HG03354 (cell line): ENCODE measurements at regions not wholly inside any gene's neighbourhood (a gene's known extent, or its start where the extent isn't known, plus 50 kb on each side); places are given as distances from the start of the nearest gene placed in this dataset.

ENCODE experiments used
- ATAC-seq: cut with Tn5 transposase; IDR thresholded peaks from one replicate; pipeline ENCODE4 v1.9.1; 2021; ENCODE audit warnings: mild to moderate bottlenecking; ENCODE audit not compliant: unreplicated experiment, poor library complexity, severe bottlenecking

DNA sequence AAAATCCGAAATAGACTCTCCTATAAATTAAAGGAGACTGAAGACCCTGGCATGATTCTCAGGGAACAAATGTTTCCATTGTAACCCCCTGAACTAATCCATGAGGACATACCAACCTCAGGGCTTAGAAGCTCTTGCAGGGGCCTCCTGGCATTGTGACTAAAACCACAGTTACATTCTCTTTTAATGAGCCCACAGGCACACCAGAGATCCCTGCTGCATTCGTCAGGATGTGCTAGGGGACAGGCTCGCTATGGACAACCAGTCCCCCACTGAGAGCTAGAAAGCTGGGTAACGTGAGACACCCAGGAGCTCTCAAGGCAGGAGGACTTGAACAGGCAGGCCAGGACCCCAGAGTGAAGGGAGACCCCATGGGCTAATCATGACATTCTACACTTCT lies 140.6 kb upstream of the TNRC6C start:
- ATAC-seq = no peak

DNA sequence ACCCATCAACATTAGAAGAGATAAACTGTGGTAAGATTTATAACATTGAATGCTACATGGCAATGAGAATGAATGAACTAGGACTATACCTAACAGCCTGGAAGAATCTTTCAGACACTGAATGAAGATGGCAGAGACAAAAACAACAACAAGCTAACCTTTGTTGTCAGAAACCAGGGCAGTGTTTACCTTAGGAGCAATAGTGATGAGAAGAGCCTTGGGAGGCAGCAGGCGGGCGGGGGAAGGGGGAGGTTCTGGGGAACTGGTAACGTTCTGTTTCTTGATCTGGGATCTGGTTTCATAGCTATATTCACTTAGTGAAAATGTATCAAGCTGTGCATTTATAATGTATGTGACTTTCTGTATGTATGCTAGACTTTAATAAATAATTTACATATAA lies 139.0 kb upstream of the TNRC6C start:
- ATAC-seq = no peak

DNA sequence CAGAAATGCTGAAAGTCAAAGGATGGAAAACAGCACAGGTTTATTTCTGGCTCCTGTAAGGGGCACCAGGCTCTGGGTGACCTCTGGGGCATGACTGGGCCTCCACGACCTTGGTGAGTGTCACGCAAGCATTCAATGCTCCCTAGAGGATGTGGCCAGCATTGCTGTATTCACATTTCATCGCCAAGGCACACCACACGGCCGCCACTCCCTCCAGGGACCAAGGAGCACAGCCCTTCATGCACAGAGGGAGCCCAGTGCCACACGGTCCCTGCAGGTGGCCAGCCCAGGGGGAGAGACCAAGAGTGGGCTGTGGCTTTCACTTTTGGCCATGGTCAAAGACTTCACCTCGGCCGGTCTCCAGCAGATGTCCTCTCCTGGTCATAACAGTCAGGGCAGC lies 137.4 kb upstream of the TNRC6C start:
- no peak for ATAC-seq

DNA sequence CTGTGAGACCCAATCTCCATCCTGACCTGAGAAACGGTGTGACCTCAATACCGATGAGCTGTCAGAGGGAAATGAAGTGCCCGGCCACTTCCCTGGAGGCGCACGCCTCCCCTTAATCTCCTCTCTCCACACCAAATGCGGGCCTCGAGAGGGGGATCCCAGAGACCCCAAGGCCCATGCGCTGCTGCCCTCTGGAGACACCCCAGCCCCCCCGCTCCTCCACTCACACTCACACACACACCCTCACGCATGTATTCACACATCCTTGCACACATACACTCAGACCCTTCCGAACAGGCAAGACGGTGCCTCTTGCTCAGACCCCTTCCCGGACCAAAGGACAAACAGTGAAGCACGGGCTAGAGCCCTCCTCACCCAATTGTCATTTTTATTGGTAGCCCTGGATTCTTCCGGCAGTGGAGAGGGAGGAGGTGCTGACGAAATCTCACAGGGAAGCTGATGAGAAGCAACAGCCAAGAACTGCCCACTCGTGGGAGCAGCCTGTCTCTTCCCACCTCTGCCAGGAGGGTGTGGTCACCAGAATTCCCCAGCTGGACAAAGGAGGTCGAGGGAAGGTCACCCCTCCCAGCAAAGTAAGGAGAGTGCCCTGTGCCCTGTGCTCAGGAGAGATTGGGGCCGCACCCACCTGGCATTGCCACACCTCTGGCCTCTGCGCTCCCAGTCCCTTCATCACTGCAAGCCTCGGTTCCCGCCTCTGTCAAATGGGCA lies 136.0 kb upstream of the TNRC6C start:
- ATAC-seq = no peak

DNA sequence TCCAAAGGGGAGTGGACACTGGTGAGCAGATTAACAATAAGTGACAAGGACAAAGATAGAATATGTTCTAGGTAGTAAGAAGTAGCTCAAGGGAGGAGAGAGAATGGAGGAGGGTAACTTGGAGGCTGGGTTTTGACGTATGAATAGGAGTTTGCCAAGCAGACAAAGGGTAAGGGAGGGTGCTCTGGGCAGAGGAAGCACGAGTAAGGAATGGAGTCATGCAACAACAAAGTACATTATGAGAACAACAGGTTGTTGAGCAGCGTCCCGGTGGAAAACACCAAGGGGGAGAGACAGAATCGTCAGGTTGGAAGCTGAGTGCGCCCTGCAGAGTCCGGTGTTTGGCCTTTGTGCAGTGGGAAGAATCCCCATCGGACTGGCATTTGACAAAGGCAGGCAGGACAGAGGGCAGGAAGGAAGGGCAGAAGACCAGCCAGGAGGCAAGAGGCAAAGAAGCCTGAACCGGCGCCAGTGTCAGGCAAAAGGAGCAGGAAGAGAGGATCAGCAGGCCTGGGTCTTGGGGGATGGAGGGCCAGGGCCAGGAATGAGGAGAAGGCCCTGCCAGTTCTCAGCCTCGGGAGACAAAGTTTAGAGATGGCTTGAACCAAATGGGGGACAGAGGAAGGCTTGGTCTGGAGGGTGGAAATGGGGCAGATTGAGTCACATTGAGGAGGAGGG lies 134.3 kb upstream of the TNRC6C start:
- ATAC-seq = no peak

DNA sequence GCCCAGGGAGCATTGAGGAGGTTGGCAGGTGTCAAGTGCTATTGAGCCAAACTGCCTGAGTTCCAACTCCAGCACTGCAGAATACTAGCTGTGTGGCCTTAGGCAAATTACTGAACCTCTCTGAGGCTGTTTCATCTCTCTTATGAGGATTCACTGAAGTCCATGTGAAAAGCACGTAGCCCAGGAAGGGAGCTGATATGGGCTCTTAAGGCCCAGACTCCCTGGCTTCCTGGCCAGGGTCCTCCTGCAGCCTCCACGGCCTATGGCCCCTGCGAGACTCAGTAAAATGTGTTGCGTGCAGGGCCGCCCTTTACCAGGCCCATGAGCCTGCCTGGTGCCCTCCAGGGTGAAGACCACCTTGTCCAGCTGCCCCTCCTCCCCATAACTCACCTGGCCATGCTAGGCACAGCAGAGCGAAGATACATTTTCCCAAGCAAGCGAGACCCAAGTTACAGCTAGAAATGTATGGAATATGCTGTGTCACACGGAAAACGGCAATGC lies 133.7 kb upstream of the TNRC6C start:
- ATAC-seq = no peak

DNA sequence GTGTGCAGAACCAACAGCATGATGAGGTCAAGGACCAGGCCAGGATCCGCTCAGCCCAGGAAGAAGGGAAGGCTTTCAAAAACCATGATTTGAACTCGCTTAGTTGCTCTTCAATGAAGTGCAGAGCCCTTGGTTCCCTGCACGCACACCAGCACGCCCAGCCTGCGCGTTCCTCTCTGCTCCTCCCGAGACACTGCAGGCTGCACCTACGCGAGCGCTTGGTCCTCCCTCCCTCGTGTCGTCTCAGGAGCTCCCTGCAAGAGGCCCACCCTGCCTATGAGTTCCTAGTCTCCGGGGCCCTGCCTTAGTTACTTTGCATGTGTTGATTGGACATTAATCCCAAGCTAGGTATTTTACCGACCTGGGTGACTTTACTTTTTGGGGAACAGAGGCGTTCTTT lies 132.9 kb upstream of the TNRC6C start:
- ATAC-seq = no peak

DNA sequence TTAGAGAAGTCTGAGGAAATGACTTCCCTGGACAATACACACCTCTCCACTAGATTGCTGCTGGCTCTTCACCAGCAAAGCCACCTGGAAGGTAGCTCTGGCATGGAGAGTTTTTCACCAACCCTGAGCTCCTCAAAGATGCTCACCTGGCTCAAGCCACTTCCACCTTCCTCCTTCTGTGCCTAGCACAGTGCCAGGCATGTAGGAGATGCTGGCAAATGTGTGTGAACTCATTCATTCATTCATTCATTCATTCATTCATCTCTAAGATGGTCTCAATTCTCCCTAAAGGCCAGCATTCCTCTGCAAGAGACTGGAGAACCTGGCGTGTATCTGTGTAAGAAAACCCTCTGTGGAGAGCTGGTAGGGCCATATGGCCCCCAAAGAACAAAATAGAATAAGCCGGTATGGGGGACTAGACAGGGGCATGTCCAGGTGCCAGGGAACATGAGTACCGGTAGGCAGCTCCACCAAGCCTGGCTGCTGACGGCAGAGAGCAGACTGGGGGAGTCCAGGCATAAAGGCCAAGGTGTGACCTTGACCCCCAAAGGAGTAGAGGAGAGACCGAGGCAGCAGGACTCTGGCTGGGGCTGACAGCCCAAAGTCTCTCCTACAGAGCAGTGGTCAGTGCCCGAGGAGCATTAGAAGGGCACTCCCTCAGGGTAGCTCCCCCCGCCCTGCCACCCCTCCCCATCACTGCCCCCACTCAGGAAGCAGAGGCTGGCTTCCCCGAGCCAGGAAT lies 132.2 kb upstream of the TNRC6C start:
- ATAC-seq = no peak

DNA sequence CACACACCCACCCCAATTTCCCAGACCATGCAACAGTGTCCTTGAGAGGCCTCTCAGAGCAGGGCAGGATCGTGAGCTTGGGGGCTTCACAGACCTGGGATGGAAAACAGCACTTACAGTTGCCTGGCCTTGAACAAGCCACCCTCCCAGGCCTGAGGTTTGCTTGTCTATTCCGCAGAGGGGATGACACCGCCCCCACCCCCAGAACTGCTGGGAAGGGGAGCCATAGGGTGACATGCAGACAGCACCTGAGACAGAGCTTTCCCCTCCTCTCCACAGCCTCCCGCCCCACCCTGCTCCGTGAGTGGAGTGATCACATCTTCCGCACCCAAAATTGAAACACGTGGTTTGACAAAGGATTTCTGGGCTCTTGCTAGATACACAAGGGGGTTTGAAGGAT lies 131.5 kb upstream of the TNRC6C start:
- no peak for ATAC-seq

DNA sequence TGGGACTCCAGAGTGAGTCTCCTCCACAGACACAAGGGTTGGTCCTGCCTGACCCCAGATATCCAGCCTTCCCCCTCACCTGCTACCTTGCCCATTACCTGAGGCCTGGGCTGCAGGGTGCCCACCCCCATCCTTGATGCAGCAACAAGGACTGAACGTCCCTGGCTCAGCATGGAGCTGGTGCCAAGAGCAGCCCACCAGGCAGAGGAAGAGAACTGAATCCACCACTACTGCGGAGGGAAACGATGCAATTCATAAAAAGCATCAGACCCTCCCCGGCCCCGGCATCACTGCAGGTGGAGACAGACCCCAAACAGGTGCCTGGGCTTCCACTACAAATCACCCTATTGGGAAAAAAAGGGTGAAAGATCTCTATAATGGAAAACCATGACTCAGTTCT lies 131.0 kb upstream of the TNRC6C start:
- no peak for ATAC-seq

DNA sequence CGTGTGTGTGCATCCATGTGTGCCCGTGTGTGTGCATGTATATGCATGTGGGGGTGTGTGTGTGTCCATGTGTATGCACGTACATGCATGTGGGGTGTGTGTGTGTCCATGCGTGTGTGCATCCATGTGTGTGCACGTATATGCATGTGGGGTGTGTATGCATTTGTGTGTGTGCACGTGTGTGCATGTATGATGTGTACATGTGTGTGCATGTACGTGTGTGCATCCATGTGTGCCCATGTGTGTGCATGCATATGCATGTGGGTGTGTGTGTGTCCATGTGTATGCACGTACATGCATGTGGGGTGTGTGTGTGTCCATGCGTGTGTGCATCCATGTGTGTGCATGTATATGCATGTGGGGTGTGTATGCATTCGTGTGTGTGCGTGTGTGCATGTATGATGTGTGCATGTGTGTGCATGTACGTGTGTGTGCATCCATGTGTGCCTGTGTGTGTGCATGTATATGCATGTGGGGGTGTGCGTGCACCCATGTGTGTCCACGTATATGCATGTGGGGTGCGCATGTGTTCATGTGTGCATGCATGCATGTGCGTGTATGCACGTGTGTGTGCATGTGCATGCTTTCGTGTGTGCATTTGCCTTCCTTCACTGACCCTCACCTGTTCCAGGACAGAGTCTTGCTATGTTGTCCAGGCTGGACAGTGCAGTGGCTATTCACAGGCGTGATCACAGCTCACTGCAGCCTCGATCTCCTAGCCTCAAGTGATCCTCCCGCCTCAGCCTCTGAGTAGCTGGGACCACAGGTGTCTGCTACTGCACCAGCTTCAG lies 129.6 kb upstream of the TNRC6C start:
- no peak for ATAC-seq

DNA sequence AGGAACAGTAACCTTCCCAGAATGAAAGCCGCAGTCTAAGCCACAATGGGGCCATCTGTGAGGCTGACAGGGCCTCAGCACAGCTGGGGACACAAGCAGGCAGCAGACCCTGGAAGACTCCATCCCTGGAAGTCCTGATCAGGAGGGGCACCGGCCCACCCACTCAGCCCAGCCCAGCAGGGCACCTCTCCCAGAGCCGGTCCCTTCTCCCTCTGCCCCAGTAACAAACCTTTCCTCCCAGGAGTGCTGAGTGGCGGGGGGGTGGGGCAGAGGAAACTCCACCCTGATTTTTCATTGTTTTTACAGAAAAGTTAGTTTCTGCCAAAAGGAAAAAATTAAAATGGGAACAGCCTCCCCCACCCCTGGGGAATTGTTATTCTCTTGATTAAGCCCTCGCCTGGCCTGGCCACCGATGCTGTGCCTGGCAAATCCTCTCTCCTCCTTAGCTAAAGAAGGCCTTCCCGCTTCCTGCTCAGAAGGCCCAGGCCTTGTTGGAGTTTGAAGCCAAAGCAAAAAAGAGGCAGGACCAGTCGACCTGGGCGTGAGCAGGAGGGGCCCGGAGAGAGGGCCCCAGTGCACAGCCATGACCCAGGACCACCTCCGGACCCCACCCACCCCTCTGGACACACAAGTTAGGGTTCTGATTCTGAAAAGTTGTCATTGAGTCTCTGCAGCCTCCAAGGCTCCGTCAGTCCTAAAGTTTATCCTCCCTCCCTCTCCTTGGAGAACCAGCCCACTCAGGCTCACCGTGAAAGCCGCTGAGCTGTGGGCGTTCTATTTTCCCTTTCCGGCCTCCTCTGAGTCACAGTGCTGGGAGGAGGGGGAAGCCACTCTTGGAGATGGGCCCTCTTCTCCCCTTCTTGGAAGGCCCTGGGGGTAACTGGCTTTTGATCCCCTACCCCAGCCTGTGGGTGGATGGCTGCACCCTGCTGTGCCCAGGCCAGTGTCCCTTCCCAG lies 128.4 kb upstream of the TNRC6C start:
- ATAC-seq = no peak

DNA sequence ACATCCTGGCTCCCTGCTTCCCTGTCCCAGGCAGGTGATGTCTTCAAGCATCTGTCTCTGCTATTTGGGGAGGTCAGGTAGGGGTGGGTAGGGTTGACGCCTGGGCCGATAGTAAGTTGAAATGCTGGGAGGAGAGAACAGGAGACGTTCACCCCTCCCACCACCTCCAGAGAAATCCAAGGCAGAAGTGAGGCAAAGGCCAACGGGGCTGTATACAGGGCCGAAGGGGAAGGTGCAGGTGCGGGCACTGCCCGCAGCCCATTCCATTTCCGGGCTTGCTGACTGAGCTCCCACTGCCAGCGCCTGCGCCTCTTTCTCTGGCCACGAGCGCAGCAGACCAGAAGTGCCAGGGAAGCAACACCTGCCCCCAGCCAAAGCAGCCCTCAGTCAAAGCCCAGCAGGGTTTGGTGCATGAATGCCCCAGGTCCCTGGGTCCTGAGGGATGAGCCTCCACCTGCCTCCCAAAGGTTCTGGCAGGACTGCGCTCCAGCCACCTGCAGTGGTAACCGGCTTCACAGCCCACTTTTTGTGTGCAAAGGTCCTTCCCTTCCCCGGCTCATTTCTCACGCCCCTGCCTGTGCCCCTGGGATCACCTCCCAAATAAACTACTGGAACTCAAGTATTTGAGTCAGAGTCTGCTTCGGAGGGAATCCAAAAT lies 127.6 kb upstream of the TNRC6C start:
- no peak for ATAC-seq

DNA sequence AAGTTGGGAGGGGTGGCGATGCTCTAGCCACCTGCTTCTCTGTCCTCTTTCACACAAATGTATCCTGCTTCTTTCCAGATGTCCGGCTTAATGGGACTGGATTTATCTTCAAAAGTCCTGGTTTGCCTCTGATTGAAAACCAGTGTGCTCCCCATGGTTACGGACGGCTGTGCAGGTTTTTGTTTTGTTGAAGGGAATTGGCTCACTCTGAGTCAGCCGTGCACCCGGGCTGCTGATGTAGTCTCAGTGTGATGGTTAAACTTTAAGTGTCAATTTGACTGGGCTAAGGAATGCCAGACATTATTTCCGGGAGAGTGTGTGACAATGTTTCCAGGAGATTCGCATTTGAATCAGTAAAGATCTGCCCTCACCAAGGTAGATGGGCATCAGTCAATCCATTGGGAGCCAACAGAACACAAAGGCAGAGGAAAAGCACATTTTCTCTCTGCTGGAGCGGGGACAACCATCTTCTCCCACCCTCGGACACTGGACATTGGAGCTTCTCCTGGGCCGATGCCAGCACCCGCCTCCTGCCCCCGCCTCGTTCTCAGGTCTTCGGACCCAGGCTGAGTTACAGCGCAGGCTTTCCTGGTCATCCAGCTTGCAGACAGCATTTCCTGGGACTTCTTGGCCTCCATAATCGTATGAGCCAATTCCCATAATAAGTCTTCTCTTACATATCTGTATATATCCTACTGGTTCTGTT lies 126.9 kb upstream of the TNRC6C start:
- no peak for ATAC-seq

DNA sequence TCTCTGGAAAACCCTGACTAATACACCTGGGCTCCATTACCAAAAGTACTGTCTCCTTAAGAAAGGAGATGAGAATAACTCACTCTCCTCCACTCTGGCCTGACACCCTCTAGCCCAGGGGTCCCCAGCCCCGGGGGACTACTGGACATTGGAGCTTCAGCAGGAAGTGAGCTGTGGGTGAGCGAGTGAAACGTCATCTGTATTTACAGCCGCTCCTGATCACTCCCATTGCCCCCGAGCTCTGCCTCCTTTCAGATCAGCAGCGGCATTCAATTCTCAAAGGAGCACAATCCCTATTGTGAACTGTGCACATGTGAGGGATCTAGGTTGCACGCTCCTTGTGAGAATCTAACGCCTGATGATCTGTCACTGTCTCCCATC lies 126.3 kb upstream of the TNRC6C start:
- ATAC-seq = no peak

DNA sequence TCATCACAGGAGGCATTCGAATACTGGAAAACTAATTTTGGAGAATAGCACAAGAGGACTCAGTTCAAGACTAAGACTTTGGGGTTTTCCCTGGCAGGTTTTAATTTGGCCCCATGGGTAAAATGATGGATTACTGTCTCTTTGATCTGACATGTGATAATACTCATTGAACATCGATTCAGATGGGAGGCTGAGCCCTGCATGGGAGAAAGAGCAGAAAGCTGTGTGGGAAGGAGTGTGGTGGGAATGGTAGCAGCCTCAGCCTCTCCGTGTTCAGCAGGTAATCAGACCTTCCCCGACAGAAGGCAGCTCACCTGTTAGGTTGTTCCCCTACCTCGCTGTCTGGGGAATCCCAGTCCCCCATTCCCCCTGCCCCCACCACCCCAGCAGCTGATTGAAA lies 124.7 kb upstream of the TNRC6C start:
- no peak for ATAC-seq

DNA sequence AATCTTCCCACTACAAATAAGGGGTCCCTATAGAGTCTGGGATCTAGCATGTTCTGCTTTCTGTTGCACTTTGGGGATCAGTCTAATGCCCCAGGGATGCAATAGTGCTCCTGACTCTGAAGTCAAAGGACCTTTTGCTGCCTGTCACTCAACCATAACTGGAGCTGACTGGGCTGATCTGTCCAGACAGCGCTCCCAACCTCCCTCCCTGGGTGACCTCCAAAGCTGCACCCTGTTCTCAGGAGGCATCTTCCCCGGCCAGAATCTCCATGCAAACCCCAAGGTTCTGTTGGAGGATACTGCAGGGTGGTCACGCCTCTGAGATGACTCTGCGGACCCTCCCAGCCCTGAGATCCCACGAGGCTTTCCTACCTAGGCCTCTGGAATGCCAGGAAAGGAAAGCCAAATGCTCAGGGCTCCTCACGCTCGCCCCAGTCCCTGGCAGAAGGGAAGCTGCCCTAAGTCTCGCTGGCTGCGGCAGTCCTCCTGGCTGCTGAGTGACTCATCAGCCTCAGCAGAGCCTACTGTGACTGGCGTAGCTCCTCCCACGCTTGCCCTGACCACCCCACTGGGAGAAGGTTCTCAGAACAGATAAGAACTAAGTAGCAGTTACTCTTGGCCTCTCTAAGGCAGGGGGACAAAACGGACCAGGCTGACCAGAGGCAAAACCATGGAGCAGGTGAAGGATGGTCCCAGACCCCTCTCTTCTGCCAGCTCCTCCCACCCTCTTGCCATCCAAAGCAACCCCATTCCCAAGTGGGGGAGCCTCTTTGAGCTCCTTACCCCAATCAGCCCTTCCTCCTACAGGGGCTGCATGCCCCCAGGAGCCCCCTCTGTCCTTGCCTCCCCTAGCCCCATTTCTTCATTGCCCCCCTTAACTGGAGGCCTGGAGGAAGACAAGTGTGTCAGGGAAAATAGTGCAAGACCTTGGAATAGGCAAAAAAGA lies 124.1 kb upstream of the TNRC6C start:
- no peak for ATAC-seq
